Liver (tissue), 8 donors: ENCODE measurements at regions not wholly inside any gene's neighbourhood (a gene's known extent, or its start where the extent isn't known, plus 50 kb on each side); places are given as distances from the start of the nearest gene placed in this dataset.

Experiments
- DNase-seq: peaks from one replicate; pipeline ENCODE4 v3.0.0-alpha.2; 2017; ENCODE audit warnings: low spot score
- H3K27ac ChIP-seq, 2 donors: one replicate each; pipeline ENCODE4 v1.7.0; 2013; ENCODE audit warnings: inconsistent platforms in 2 of 2, low read length in 2 of 2, control low read depth in 1 of 2, low read depth in 1 of 2, mild to moderate bottlenecking in 1 of 2
- H3K27me3 ChIP-seq, 4 donors: one replicate each; pipeline versions ENCODE4 v1.6.1 to v1.7.0; 2013; ENCODE audit warnings: low read length in 3 of 4, inconsistent platforms in 1 of 4, mild to moderate bottlenecking in 1 of 4, moderate library complexity in 1 of 4; ENCODE audit not compliant: control insufficient read depth in 4 of 4, insufficient read depth in 4 of 4
- H3K36me3 ChIP-seq, 4 donors: one replicate each; pipeline versions ENCODE4 v1.6.1 to v1.7.0; 2013; ENCODE audit warnings: low read length in 3 of 4, mild to moderate bottlenecking in 3 of 4, low read depth in 1 of 4, moderate library complexity in 1 of 4; ENCODE audit not compliant: control insufficient read depth in 4 of 4, insufficient read depth in 3 of 4
- H3K4me1 ChIP-seq, 4 donors: one replicate each; pipeline versions ENCODE4 v1.6.1 to v1.7.0; 2013; ENCODE audit warnings: low read length in 3 of 4, mild to moderate bottlenecking in 3 of 4, moderate library complexity in 1 of 4; ENCODE audit not compliant: control insufficient read depth in 4 of 4, insufficient read depth in 4 of 4
- H3K4me3 ChIP-seq, 3 donors: one replicate each; pipeline versions ENCODE4 v1.6.1 to v1.7.0; 2013; ENCODE audit warnings: low read length in 3 of 3, control low read depth in 1 of 3, low read depth in 1 of 3, mild to moderate bottlenecking in 1 of 3
- H3K9ac ChIP-seq, 2 donors: one replicate each; pipeline ENCODE4 v1.7.0; 2013; ENCODE audit warnings: low read length in 2 of 2, mild to moderate bottlenecking in 2 of 2, moderate library complexity in 2 of 2, control low read depth in 1 of 2, low read depth in 1 of 2
- H3K9me3 ChIP-seq, 4 donors: one replicate each; pipeline versions ENCODE4 v1.6.1 to v1.7.0; 2013; ENCODE audit warnings: low read length in 3 of 4; ENCODE audit not compliant: control insufficient read depth in 4 of 4
- EGR1 ChIP-seq, 2 donors: IDR thresholded peaks; 2 replicates each; pipeline ENCODE4 v1.6.1; 2016 to 2018; ENCODE audit warnings: antibody characterized with exemption in 2 of 2, low read depth in 2 of 2
- FOXA1 ChIP-seq: IDR thresholded peaks from 2 replicates; pipeline ENCODE4 v1.6.1; 2016; ENCODE audit warnings: antibody characterized with exemption
- FOXA2 ChIP-seq: IDR thresholded peaks from 2 replicates; pipeline ENCODE4 v1.6.1; 2016; ENCODE audit warnings: antibody characterized with exemption
- HNF4A ChIP-seq, 2 donors: conservative IDR thresholded peaks; 2 replicates each; pipeline ENCODE4 v1.6.1; 2016; ENCODE audit warnings: antibody characterized with exemption in 2 of 2, mild to moderate bottlenecking in 2 of 2
- HNF4G ChIP-seq: IDR thresholded peaks from 2 replicates; pipeline ENCODE4 v1.6.1; 2016; ENCODE audit warnings: antibody characterized with exemption
- JUND ChIP-seq, 2 donors: IDR thresholded peaks; 2 replicates each; pipeline ENCODE4 v1.6.1; 2016; ENCODE audit warnings: antibody characterized with exemption in 2 of 2
- NR2F2 ChIP-seq: IDR thresholded peaks from 2 replicates; pipeline ENCODE4 v1.6.1; 2016; ENCODE audit warnings: antibody characterized with exemption
- RXRA ChIP-seq, 2 donors: IDR thresholded peaks; 2 replicates each; pipeline ENCODE4 v1.6.1; 2017 to 2018; ENCODE audit warnings: antibody characterized with exemption in 2 of 2, mild to moderate bottlenecking in 1 of 2
- SP1 ChIP-seq: IDR thresholded peaks from 2 replicates; pipeline ENCODE4 v1.6.1; 2018; ENCODE audit warnings: antibody characterized with exemption, mild to moderate bottlenecking
- TAF1 ChIP-seq: conservative IDR thresholded peaks from 2 replicates; pipeline ENCODE4 v1.6.1; 2016; ENCODE audit warnings: antibody characterized with exemption, mild to moderate bottlenecking
- ZBTB33 ChIP-seq: IDR thresholded peaks from 2 replicates; pipeline ENCODE4 v1.6.1; 2016; ENCODE audit warnings: antibody characterized with exemption
- WGBS: extraction: QIAGEN DNeasy Blood & Tissue Kit; methylation state at CpG from one replicate; pipeline ENCODE4 v1.1.7; 2013; 5-methylcytosine and 5-hydroxymethylcytosine counted together
- TF ChIP-seq, protein P1 (sequence below): fragments of 150-350 bp; IDR thresholded peaks from 2 replicates; pipeline ENCODE4 v1.5.1; 2017; ENCODE audit warnings: improper control_type of control experiment, low read depth, low read length; ENCODE audit not compliant: missing input control
- TF ChIP-seq, protein P2 (sequence below): IDR thresholded peaks from 2 replicates; pipeline ENCODE4 v1.6.1; 2016; ENCODE audit warnings: antibody characterized with exemption, mild to moderate bottlenecking
- donor health status: healthy.
- donor health status: healthy.
- donor health status: healthy.
- donor health status: healthy.
- donor health status: healthy.

GRCh38 chr3:39639344-39640236, 169.8 kb upstream of the MYRIP start:
- no peak for DNase-seq
- Histone ChIP-seq H3K4me1 (no peaks in the 10 kb centered on the region), H3K27me3 (peaks cover 0 to 4% (median 0%) of the 10 kb centered on the region in 4 donors), H3K4me3 (no peak overlapping the region), H3K9me3 (no peaks in the 10 kb centered on the region), H3K27ac (no peak overlapping the region), H3K9ac (no peak overlapping the region), H3K36me3 (no peaks in the 10 kb centered on the region)
- WGBS: 68% methylated on average over 5 of the region's 5 CpGs
- TF ChIP-seq HNF4A (conservative IDR thresholded peaks at IDR 0.05) (no peak), JUND (IDR thresholded peaks at IDR 0.05) (peak; percentile 0 to 50)
- TF ChIP-seq, protein P1, sequence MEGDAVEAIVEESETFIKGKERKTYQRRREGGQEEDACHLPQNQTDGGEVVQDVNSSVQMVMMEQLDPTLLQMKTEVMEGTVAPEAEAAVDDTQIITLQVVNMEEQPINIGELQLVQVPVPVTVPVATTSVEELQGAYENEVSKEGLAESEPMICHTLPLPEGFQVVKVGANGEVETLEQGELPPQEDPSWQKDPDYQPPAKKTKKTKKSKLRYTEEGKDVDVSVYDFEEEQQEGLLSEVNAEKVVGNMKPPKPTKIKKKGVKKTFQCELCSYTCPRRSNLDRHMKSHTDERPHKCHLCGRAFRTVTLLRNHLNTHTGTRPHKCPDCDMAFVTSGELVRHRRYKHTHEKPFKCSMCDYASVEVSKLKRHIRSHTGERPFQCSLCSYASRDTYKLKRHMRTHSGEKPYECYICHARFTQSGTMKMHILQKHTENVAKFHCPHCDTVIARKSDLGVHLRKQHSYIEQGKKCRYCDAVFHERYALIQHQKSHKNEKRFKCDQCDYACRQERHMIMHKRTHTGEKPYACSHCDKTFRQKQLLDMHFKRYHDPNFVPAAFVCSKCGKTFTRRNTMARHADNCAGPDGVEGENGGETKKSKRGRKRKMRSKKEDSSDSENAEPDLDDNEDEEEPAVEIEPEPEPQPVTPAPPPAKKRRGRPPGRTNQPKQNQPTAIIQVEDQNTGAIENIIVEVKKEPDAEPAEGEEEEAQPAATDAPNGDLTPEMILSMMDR: no peak

- H3K4me3 ChIP-seq: no peak overlapping the region
Observed at GRCh38 chr3:39641274-39641673, 168.1 kb upstream of the MYRIP start.

GRCh38 chr3:39644176-39644575, 165.2 kb upstream of the MYRIP start:
- 82% methylated on average over 4 of the region's 4 CpGs for WGBS
- no peak for TF ChIP-seq HNF4A (conservative IDR thresholded peaks at IDR 0.05)
- TF ChIP-seq NR2F2: no peak
- no peak for TF ChIP-seq FOXA2
- no peak for TF ChIP-seq FOXA1
- TF ChIP-seq RXRA (IDR thresholded peaks at IDR 0.05): no peak
- TF ChIP-seq, protein P2, sequence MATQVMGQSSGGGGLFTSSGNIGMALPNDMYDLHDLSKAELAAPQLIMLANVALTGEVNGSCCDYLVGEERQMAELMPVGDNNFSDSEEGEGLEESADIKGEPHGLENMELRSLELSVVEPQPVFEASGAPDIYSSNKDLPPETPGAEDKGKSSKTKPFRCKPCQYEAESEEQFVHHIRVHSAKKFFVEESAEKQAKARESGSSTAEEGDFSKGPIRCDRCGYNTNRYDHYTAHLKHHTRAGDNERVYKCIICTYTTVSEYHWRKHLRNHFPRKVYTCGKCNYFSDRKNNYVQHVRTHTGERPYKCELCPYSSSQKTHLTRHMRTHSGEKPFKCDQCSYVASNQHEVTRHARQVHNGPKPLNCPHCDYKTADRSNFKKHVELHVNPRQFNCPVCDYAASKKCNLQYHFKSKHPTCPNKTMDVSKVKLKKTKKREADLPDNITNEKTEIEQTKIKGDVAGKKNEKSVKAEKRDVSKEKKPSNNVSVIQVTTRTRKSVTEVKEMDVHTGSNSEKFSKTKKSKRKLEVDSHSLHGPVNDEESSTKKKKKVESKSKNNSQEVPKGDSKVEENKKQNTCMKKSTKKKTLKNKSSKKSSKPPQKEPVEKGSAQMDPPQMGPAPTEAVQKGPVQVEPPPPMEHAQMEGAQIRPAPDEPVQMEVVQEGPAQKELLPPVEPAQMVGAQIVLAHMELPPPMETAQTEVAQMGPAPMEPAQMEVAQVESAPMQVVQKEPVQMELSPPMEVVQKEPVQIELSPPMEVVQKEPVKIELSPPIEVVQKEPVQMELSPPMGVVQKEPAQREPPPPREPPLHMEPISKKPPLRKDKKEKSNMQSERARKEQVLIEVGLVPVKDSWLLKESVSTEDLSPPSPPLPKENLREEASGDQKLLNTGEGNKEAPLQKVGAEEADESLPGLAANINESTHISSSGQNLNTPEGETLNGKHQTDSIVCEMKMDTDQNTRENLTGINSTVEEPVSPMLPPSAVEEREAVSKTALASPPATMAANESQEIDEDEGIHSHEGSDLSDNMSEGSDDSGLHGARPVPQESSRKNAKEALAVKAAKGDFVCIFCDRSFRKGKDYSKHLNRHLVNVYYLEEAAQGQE: no peak
- TF ChIP-seq ZBTB33: no peak
- TF ChIP-seq TAF1: no peak
- TF ChIP-seq, protein P1: no peak

More at GRCh38 chr3:39641274-39641673, 168.1 kb upstream of the MYRIP start:
- no peaks in the 10 kb centered on the region for H3K9me3 ChIP-seq
- H3K36me3 ChIP-seq: no peaks in the 10 kb centered on the region
- H3K27me3 ChIP-seq: peaks cover 0 to 4% (median 0%) of the 10 kb centered on the region in 4 donors
- no peak overlapping the region for H3K27ac ChIP-seq
- DNase-seq: no peak
- no peak overlapping the region for H3K9ac ChIP-seq
- no peak for TF ChIP-seq FOXA2
- TF ChIP-seq NR2F2: no peak
- no peak for TF ChIP-seq EGR1 (IDR thresholded peaks at IDR 0.05; ENCODE audit: low read depth in 2 of 2)
- TF ChIP-seq SP1: no peak
- no peak for TF ChIP-seq HNF4G
- TF ChIP-seq, protein P1: no peak
- 84% methylated on average over 4 of the region's 4 CpGs for WGBS
- H3K4me1 ChIP-seq: no peaks in the 10 kb centered on the region

More at GRCh38 chr3:39644176-39644575, 165.2 kb upstream of the MYRIP start:
- no peak overlapping the region for H3K27ac ChIP-seq
- H3K4me1 ChIP-seq: no peaks in the 10 kb centered on the region
- H3K27me3 ChIP-seq: peaks cover 0 to 4% (median 0%) of the 10 kb centered on the region in 4 donors
- no peak overlapping the region for H3K4me3 ChIP-seq
- no peaks in the 10 kb centered on the region for H3K36me3 ChIP-seq
- H3K9me3 ChIP-seq: no peaks in the 10 kb centered on the region
- H3K9ac ChIP-seq: no peak overlapping the region
- no peak for DNase-seq
